ENCODE measurements at regions not wholly inside any gene's neighbourhood (a gene's known extent, or its start where the extent isn't known, plus 50 kb on each side); places are given as distances from the start of the nearest gene placed in this dataset.
A peak's percentile ranks its signal among the peaks of the same experiment; 100 is the strongest.
"Not testable (repeated sequence)": the region's sequence is repeated elsewhere in the genome, so short reads cannot be mapped to it uniquely, and the experiment has no call there.

GRCh38 chr1:64337926-64338325 lies 132.0 kb upstream of the CACHD1 start:
- no peak overlapping the region for H3K9ac ChIP-seq (ENCODE audit: low read length)

GRCh38 chr1:64340361-64340760 lies 129.6 kb upstream of the CACHD1 start:
- Histone ChIP-seq H3K4me3 (ENCODE audit: low read length) (no peak overlapping the region), H3K9ac (ENCODE audit: low read length) (no peak overlapping the region), H3K9me3 (ENCODE audit: control insufficient read depth, low read depth, low read length) (no peaks in the 10 kb centered on the region), H3K36me3 (ENCODE audit: control insufficient read depth, low read depth, low read length) (no peaks in the 10 kb centered on the region), H3K27ac (ENCODE audit: low read length) (no peak overlapping the region), H3K4me1 (ENCODE audit: control insufficient read depth, low read depth, low read length) (no peaks in the 10 kb centered on the region), H3K27me3 (ENCODE audit: control insufficient read depth, insufficient read depth, low read length) (no peaks in the 10 kb centered on the region)

More at GRCh38 chr1:64337926-64338325, 132.0 kb upstream of the CACHD1 start:
- Histone ChIP-seq H3K27ac (ENCODE audit: low read length) (no peak overlapping the region), H3K27me3 (ENCODE audit: control insufficient read depth, insufficient read depth, low read length) (no peaks in the 10 kb centered on the region), H3K9me3 (ENCODE audit: control insufficient read depth, low read depth, low read length) (no peaks in the 10 kb centered on the region), H3K4me1 (ENCODE audit: control insufficient read depth, low read depth, low read length) (no peaks in the 10 kb centered on the region), H3K4me3 (ENCODE audit: low read length) (no peak overlapping the region), H3K36me3 (ENCODE audit: control insufficient read depth, low read depth, low read length) (no peaks in the 10 kb centered on the region)

- Histone ChIP-seq H3K36me3 (ENCODE audit: control insufficient read depth, low read depth, low read length) (no peaks in the 10 kb centered on the region), H3K9me3 (ENCODE audit: control insufficient read depth, low read depth, low read length) (no peaks in the 10 kb centered on the region), H3K4me1 (ENCODE audit: control insufficient read depth, low read depth, low read length) (no peaks in the 10 kb centered on the region), H3K27me3 (ENCODE audit: control insufficient read depth, insufficient read depth, low read length) (no peaks in the 10 kb centered on the region), H3K4me3 (ENCODE audit: low read length) (no peak overlapping the region), H3K9ac (ENCODE audit: low read length) (no peak overlapping the region), H3K27ac (ENCODE audit: low read length) (no peak overlapping the region)
These were observed 126.7 kb upstream of the CACHD1 start for GRCh38 chr1:64343105-64343822.

GRCh38 chr1:64343823-64344190 lies 126.1 kb upstream of the CACHD1 start:
- no peaks in the 10 kb centered on the region for H3K27me3 ChIP-seq (ENCODE audit: control insufficient read depth, insufficient read depth, low read length)
- H3K27ac ChIP-seq (ENCODE audit: low read length), result no peak overlapping the region
- H3K9ac ChIP-seq (ENCODE audit: low read length), result no peak overlapping the region
- no peaks in the 10 kb centered on the region for H3K36me3 ChIP-seq (ENCODE audit: control insufficient read depth, low read depth, low read length)
- no peak overlapping the region for H3K4me3 ChIP-seq (ENCODE audit: low read length)
- H3K4me1 ChIP-seq (ENCODE audit: control insufficient read depth, low read depth, low read length), result no peaks in the 10 kb centered on the region
- no peaks in the 10 kb centered on the region for H3K9me3 ChIP-seq (ENCODE audit: control insufficient read depth, low read depth, low read length)

GRCh38 chr1:64348270-64348960 lies 121.5 kb upstream of the CACHD1 start:
- H3K27ac ChIP-seq (ENCODE audit: low read length), result no peak overlapping the region
- H3K9ac ChIP-seq (ENCODE audit: low read length), result no peak overlapping the region
- H3K9me3 ChIP-seq (ENCODE audit: control insufficient read depth, low read depth, low read length), result no peaks in the 10 kb centered on the region
- no peaks in the 10 kb centered on the region for H3K4me1 ChIP-seq (ENCODE audit: control insufficient read depth, low read depth, low read length)
- no peak overlapping the region for H3K4me3 ChIP-seq (ENCODE audit: low read length)
- H3K36me3 ChIP-seq (ENCODE audit: control insufficient read depth, low read depth, low read length), result no peaks in the 10 kb centered on the region
- no peaks in the 10 kb centered on the region for H3K27me3 ChIP-seq (ENCODE audit: control insufficient read depth, insufficient read depth, low read length)

GRCh38 chr1:64348961-64349648 lies 120.8 kb upstream of the CACHD1 start:
- H3K4me3 ChIP-seq (ENCODE audit: low read length), result no peak overlapping the region
- no peak overlapping the region for H3K27ac ChIP-seq (ENCODE audit: low read length)
- no peaks in the 10 kb centered on the region for H3K9me3 ChIP-seq (ENCODE audit: control insufficient read depth, low read depth, low read length)
- no peaks in the 10 kb centered on the region for H3K27me3 ChIP-seq (ENCODE audit: control insufficient read depth, insufficient read depth, low read length)
- H3K9ac ChIP-seq (ENCODE audit: low read length), result no peak overlapping the region
- no peaks in the 10 kb centered on the region for H3K4me1 ChIP-seq (ENCODE audit: control insufficient read depth, low read depth, low read length)
- no peaks in the 10 kb centered on the region for H3K36me3 ChIP-seq (ENCODE audit: control insufficient read depth, low read depth, low read length)

- peaks cover 33% of the 10 kb centered on the region for H3K4me1 ChIP-seq (ENCODE audit: control insufficient read depth, low read depth, low read length)
- not testable (repeated sequence) for H3K27ac ChIP-seq (ENCODE audit: low read length); H3K36me3 ChIP-seq (ENCODE audit: control insufficient read depth, low read depth, low read length); H3K9ac ChIP-seq (ENCODE audit: low read length); H3K9me3 ChIP-seq (ENCODE audit: control insufficient read depth, low read depth, low read length); H3K4me3 ChIP-seq (ENCODE audit: low read length); H3K27me3 ChIP-seq (ENCODE audit: control insufficient read depth, insufficient read depth, low read length)
These were observed 114.4 kb upstream of the CACHD1 start for GRCh38 chr1:64355534-64355933.

GRCh38 chr1:64356636-64357256 lies 113.2 kb upstream of the CACHD1 start:
- Histone ChIP-seq H3K4me1 (ENCODE audit: control insufficient read depth, low read depth, low read length) (peaks cover 33% of the 10 kb centered on the region), H3K9ac (ENCODE audit: low read length) (no peak overlapping the region), H3K27me3 (ENCODE audit: control insufficient read depth, insufficient read depth, low read length) (peaks cover 5% of the 10 kb centered on the region), H3K36me3 (ENCODE audit: control insufficient read depth, low read depth, low read length) (no peaks in the 10 kb centered on the region), H3K27ac (ENCODE audit: low read length) (no peak overlapping the region), H3K9me3 (ENCODE audit: control insufficient read depth, low read depth, low read length) (no peaks in the 10 kb centered on the region), H3K4me3 (ENCODE audit: low read length) (peak overlapping the region; percentile 33)

- H3K9ac ChIP-seq (ENCODE audit: low read length), result no peak overlapping the region
These were observed 112.5 kb upstream of the CACHD1 start for GRCh38 chr1:64357422-64357821.

GRCh38 chr1:64358692-64359091 lies 111.2 kb upstream of the CACHD1 start:
- no peak overlapping the region for H3K4me3 ChIP-seq (ENCODE audit: low read length)
- no peaks in the 10 kb centered on the region for H3K36me3 ChIP-seq (ENCODE audit: control insufficient read depth, low read depth, low read length)
- H3K27me3 ChIP-seq (ENCODE audit: control insufficient read depth, insufficient read depth, low read length), result peaks cover 5% of the 10 kb centered on the region
- H3K9ac ChIP-seq (ENCODE audit: low read length), result no peak overlapping the region
- no peaks in the 10 kb centered on the region for H3K9me3 ChIP-seq (ENCODE audit: control insufficient read depth, low read depth, low read length)
- H3K27ac ChIP-seq (ENCODE audit: low read length), result no peak overlapping the region
- H3K4me1 ChIP-seq (ENCODE audit: control insufficient read depth, low read depth, low read length), result peaks cover 33% of the 10 kb centered on the region

More at GRCh38 chr1:64357422-64357821, 112.5 kb upstream of the CACHD1 start:
- Histone ChIP-seq H3K27ac (ENCODE audit: low read length) (no peak overlapping the region), H3K36me3 (ENCODE audit: control insufficient read depth, low read depth, low read length) (no peaks in the 10 kb centered on the region), H3K4me1 (ENCODE audit: control insufficient read depth, low read depth, low read length) (peaks cover 33% of the 10 kb centered on the region), H3K9me3 (ENCODE audit: control insufficient read depth, low read depth, low read length) (no peaks in the 10 kb centered on the region), H3K4me3 (ENCODE audit: low read length) (peak overlapping the region; percentile 33), H3K27me3 (ENCODE audit: control insufficient read depth, insufficient read depth, low read length) (peaks cover 5% of the 10 kb centered on the region)

GRCh38 chr1:64361974-64362373 lies 108.0 kb upstream of the CACHD1 start:
- Histone ChIP-seq H3K27me3 (ENCODE audit: control insufficient read depth, insufficient read depth, low read length) (peaks cover 5% of the 10 kb centered on the region), H3K27ac (ENCODE audit: low read length) (no peak overlapping the region)

More at GRCh38 chr1:64361974-64362373, 108.0 kb upstream of the CACHD1 start:
- Histone ChIP-seq H3K9me3 (ENCODE audit: control insufficient read depth, low read depth, low read length) (no peaks in the 10 kb centered on the region), H3K4me1 (ENCODE audit: control insufficient read depth, low read depth, low read length) (peaks cover 23% of the 10 kb centered on the region), H3K36me3 (ENCODE audit: control insufficient read depth, low read depth, low read length) (no peaks in the 10 kb centered on the region), H3K4me3 (ENCODE audit: low read length) (no peak overlapping the region), H3K9ac (ENCODE audit: low read length) (no peak overlapping the region)
